GM21529 (cell line): ENCODE measurements at regions not wholly inside any gene's neighbourhood (a gene's known extent, or its start where the extent isn't known, plus 50 kb on each side); places are given as distances from the start of the nearest gene placed in this dataset.

Experiments
- ATAC-seq: cut with Tn5 transposase; IDR thresholded peaks from one replicate; pipeline ENCODE4 v1.9.1; 2021; ENCODE audit not compliant: unreplicated experiment

- ATAC-seq: no peak
These were observed 2156.9 kb upstream of the C9orf72 start for GRCh38 chr9:29730163-29730562.

- ATAC-seq: no peak
These were observed 2167.2 kb upstream of the C9orf72 start for GRCh38 chr9:29740518-29740917.

- no peak for ATAC-seq
These were observed 2167.9 kb upstream of the C9orf72 start for GRCh38 chr9:29741169-29741568.

- no peak for ATAC-seq
These were observed 2176.8 kb upstream of the C9orf72 start for GRCh38 chr9:29750062-29750461.

- ATAC-seq: no peak
These were observed 2177.9 kb upstream of the C9orf72 start for GRCh38 chr9:29751226-29751625.

GRCh38 chr9:29753638-29754037, 2180.4 kb upstream of the C9orf72 start:
- ATAC-seq: no peak

- no peak for ATAC-seq
These were observed 2195.7 kb upstream of the C9orf72 start for GRCh38 chr9:29769019-29769418.

- no peak for ATAC-seq
These were observed 2200.4 kb upstream of the C9orf72 start for GRCh38 chr9:29773676-29774075.

GRCh38 chr9:29775491-29775890, 2202.2 kb upstream of the C9orf72 start:
- ATAC-seq: no peak

- ATAC-seq: no peak
These were observed 2205.1 kb upstream of the C9orf72 start for GRCh38 chr9:29778281-29778849.

- ATAC-seq: no peak
These were observed 2220.7 kb upstream of the C9orf72 start for GRCh38 chr9:29793970-29794369.

GRCh38 chr9:29796291-29796952, 2223.1 kb upstream of the C9orf72 start:
- ATAC-seq: peak; percentile 76

- ATAC-seq: no peak
These were observed 2225.3 kb upstream of the C9orf72 start for GRCh38 chr9:29798599-29798998.

GRCh38 chr9:29799227-29799626, 2225.9 kb upstream of the C9orf72 start:
- ATAC-seq: no peak

- ATAC-seq: no peak
These were observed 2227.5 kb upstream of the C9orf72 start for GRCh38 chr9:29800821-29801220.

GRCh38 chr9:29802454-29802853, 2229.2 kb upstream of the C9orf72 start:
- ATAC-seq: no peak

GRCh38 chr9:29806937-29807618, 2233.8 kb upstream of the C9orf72 start:
- ATAC-seq: no peak

- no peak for ATAC-seq
These were observed 2243.8 kb upstream of the C9orf72 start for GRCh38 chr9:29816954-29817703.

- ATAC-seq: no peak
These were observed 2249.2 kb upstream of the C9orf72 start for GRCh38 chr9:29822458-29822857.

- ATAC-seq: no peak
These were observed 2253.1 kb upstream of the C9orf72 start for GRCh38 chr9:29826421-29826820.

GRCh38 chr9:29830821-29831220, 2257.5 kb upstream of the C9orf72 start:
- no peak for ATAC-seq
